Neural crest cell (in vitro differentiated cells): ENCODE measurements at regions not wholly inside any gene's neighbourhood (a gene's known extent, or its start where the extent isn't known, plus 50 kb on each side); places are given as distances from the start of the nearest gene placed in this dataset.

ENCODE experiments used
- DNase-seq: peaks from one replicate; pipeline ENCODE4 v3.0.0; 2021; ENCODE audit warnings: low read depth, mixed read lengths, low spot score
- H3K27ac Mint-ChIP-seq: one replicate; pipeline ENCODE4 v1.8.0; 2021; ENCODE audit warnings: mild to moderate bottlenecking, mixed read lengths; ENCODE audit not compliant: unreplicated experiment
- H3K27me3 Mint-ChIP-seq: 2 replicates; pipeline ENCODE4 v1.8.0; 2021; ENCODE audit warnings: low read depth, mild to moderate bottlenecking, mixed read lengths
- H3K36me3 Mint-ChIP-seq: 2 replicates; pipeline ENCODE4 v1.8.0; 2021; ENCODE audit warnings: low read depth, mild to moderate bottlenecking, mixed read lengths
- H3K4me1 Mint-ChIP-seq: 2 replicates; pipeline ENCODE4 v1.8.0; 2021; ENCODE audit warnings: mixed read lengths
- H3K4me3 Mint-ChIP-seq: one replicate; pipeline ENCODE4 v1.8.0; 2021; ENCODE audit warnings: mild to moderate bottlenecking, mixed read lengths
- H3K9me3 Mint-ChIP-seq: 2 replicates; pipeline ENCODE4 v1.8.0; 2021; ENCODE audit warnings: mixed read lengths
- CTCF ChIP-seq: fragments of 200-600 bp; sonication (generic); conservative IDR thresholded peaks from 2 replicates; pipeline ENCODE4 v1.5.0; 2021; ENCODE audit warnings: antibody characterized with exemption, mild to moderate bottlenecking

- no peak overlapping the region for H3K4me3 Mint-ChIP-seq
Observed at GRCh38 chr14:101476258-101476915, 84.9 kb upstream of the DIO3 start.

DNA sequence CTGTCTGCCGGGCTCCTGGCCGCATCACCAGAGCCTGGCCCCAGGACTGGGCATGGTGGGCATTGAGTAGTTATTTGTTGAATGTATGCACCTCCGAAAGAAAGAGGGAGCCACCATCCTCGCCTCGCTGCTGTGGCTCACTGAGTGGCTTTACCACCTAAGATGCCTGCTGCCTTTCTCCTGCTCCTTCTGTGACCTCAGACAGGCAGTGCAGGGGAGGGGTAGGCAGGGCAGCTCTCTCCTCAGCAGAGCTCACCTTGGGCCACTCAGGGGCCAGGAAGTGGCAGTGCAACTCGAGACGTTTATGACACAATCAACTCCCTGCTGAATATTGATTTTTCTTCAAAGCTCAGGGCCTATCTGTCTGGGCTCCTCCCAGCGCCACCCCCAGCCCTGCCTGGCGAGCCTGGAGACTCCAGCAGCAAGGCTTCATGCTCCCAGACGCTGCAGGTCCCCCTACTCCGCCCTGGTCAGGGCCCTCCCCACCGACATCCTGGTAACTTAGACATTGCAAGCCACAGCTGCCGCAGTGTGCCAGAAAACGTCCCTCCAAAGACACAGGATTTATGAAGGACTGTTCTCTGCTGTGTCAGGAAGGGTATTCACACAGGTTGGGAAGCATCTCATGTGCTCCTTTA is 84.3 kb upstream of the DIO3 start:
- no peak overlapping the region for H3K27ac Mint-ChIP-seq
- peaks cover 23% of the 10 kb centered on the region for H3K4me1 Mint-ChIP-seq
- no peaks in the 10 kb centered on the region for H3K9me3 Mint-ChIP-seq
- no peaks in the 10 kb centered on the region for H3K36me3 Mint-ChIP-seq
- no peak for DNase-seq
- H3K27me3 Mint-ChIP-seq = peaks cover 5% of the 10 kb centered on the region
- no peak for TF ChIP-seq CTCF
- H3K4me3 Mint-ChIP-seq = no peak overlapping the region

More at GRCh38 chr14:101476258-101476915, 84.9 kb upstream of the DIO3 start:
- no peak for TF ChIP-seq CTCF
- Mint-ChIP-seq H3K9me3 (no peaks in the 10 kb centered on the region), H3K27me3 (peaks cover 6% of the 10 kb centered on the region), H3K27ac (no peak overlapping the region), H3K4me1 (peaks cover 23% of the 10 kb centered on the region), H3K36me3 (no peaks in the 10 kb centered on the region)
- DNase-seq = no peak

DNA sequence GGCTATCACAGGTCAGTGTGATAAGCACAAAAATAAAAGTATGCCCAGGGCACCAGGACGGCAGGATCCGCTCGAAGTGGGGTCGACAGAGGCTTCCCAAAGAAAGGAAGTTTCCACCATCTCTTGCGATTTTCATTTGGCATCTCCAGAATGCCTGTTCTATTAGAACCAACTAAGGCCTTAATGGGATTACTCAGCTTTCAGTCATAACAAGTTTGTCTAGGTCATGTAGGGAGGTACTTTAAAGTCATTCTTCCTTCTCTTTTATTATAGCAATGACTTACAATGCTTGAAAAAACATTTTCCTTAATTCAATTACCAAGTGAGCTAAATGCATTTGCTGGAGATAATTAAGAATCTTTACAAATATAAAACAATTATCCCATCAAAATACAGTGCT is 83.6 kb upstream of the DIO3 start:
- Mint-ChIP-seq H3K9me3 (no peaks in the 10 kb centered on the region), H3K4me1 (peaks cover 23% of the 10 kb centered on the region), H3K27me3 (peaks cover 5% of the 10 kb centered on the region), H3K36me3 (no peaks in the 10 kb centered on the region), H3K4me3 (no peak overlapping the region), H3K27ac (no peak overlapping the region)
- DNase-seq = no peak
- no peak for TF ChIP-seq CTCF

DNA sequence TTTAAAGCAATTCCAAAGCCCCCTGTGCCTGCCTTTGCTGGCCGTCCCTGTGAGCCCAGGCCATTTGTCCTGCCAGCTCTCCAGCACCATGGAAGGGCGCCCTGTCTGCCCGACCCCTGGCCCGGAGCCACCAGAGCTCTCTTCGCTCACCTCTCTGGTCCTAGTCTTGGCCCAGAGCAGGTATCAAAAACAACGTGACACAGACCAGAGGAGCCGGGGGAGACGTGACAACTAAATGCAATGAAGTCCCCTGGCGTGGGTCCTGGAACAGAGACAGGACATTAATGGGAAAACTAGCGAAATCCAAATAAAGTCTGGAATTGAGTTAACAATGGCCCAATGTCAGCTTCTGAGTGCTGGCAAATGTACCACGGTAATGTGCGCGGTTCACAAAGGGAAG is 83.2 kb upstream of the DIO3 start:
- TF ChIP-seq CTCF = no peak
- no peak for DNase-seq
- peaks cover 5% of the 10 kb centered on the region for H3K27me3 Mint-ChIP-seq
- no peak overlapping the region for H3K4me3 Mint-ChIP-seq
- no peaks in the 10 kb centered on the region for H3K9me3 Mint-ChIP-seq
- H3K27ac Mint-ChIP-seq = no peak overlapping the region
- peaks cover 23% of the 10 kb centered on the region for H3K4me1 Mint-ChIP-seq
- H3K36me3 Mint-ChIP-seq = no peaks in the 10 kb centered on the region

DNA sequence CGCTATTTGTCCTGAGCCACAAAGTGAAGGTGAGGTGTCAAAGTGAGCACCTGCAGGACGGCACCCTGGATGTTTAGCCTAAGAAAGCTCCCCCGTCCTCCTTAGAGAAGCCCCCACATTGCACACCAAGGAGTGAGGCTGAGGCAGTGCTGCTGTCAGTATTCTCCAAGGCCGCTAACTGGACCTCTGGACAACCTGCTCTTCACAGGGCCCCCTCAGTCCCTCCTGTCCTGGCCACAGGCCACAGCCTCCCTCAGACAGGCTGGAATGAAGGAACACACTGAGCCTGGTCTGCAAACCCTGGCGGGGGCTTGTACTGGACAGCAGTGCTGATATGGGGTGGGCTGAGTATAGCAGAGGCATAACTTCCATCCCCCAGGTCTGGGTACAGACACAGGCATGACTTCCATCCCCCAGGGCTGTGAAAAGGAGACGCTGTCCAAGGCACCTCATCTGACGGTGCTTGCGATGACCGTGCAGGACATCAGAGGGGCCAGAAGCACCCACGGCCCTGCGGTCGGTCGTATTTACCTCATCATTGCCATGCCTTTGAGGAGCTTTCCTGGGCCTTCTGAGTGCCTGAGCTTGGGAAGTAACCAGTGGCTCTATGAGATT is 82.4 kb upstream of the DIO3 start:
- H3K4me1 Mint-ChIP-seq = peaks cover 16% of the 10 kb centered on the region
- no peak for DNase-seq
- TF ChIP-seq CTCF = no peak
- H3K4me3 Mint-ChIP-seq = no peak overlapping the region
- no peaks in the 10 kb centered on the region for H3K36me3 Mint-ChIP-seq
- H3K27me3 Mint-ChIP-seq = peaks cover 7% of the 10 kb centered on the region
- H3K27ac Mint-ChIP-seq = no peak overlapping the region
- peaks cover 6% of the 10 kb centered on the region for H3K9me3 Mint-ChIP-seq
